Neuronal stem cell (in vitro differentiated cells): ENCODE measurements at regions not wholly inside any gene's neighbourhood (a gene's known extent, or its start where the extent isn't known, plus 50 kb on each side); places are given as distances from the start of the nearest gene placed in this dataset.

ENCODE experiments used
- DNase-seq: peaks from one replicate; pipeline ENCODE4 v3.0.0-alpha.2; 2013; ENCODE audit warnings: low spot score
- H2AFZ ChIP-seq: one replicate; pipeline ENCODE4 v1.6.1; 2013; ENCODE audit warnings: mild to moderate bottlenecking, low read length, inconsistent platforms
- H2AK5ac ChIP-seq: 2 replicates; pipeline ENCODE4 v1.6.1; 2013; ENCODE audit warnings: low read depth, mild to moderate bottlenecking, inconsistent platforms, low read length, moderate library complexity, mixed read lengths
- H2BK120ac ChIP-seq: 2 replicates; pipeline ENCODE4 v1.6.1; 2013; ENCODE audit warnings: low read depth, mild to moderate bottlenecking, inconsistent platforms, low read length, moderate library complexity, mixed read lengths
- H2BK12ac ChIP-seq: one replicate; pipeline ENCODE4 v1.6.1; 2013; ENCODE audit warnings: low read length, inconsistent platforms
- H2BK15ac ChIP-seq: 2 replicates; pipeline ENCODE4 v1.6.1; 2013; ENCODE audit warnings: mild to moderate bottlenecking, low read length, inconsistent platforms, mixed read lengths
- H2BK5ac ChIP-seq: one replicate; pipeline ENCODE4 v1.6.1; 2013; ENCODE audit warnings: inconsistent platforms, mild to moderate bottlenecking, low read length, moderate library complexity
- H3K14ac ChIP-seq: one replicate; pipeline ENCODE4 v1.6.1; 2013; ENCODE audit warnings: low read length, inconsistent platforms
- H3K18ac ChIP-seq: 2 replicates; pipeline ENCODE4 v1.6.1; 2013; ENCODE audit warnings: low read length, inconsistent platforms
- H3K23ac ChIP-seq: 2 replicates; pipeline ENCODE4 v1.6.1; 2013; ENCODE audit warnings: low read depth, mild to moderate bottlenecking, mixed read lengths, low read length, inconsistent platforms; ENCODE audit not compliant: poor library complexity
- H3K27ac ChIP-seq: replicated peaks from 3 replicates; pipeline ENCODE4 v1.5.1; 2013; ENCODE audit warnings: low read length, inconsistent platforms
- H3K27me3 ChIP-seq, 3 experiments: 2 replicates each; pipeline ENCODE4 v1.6.1; 2013; ENCODE audit warnings: low read length in 3 of 3, mild to moderate bottlenecking in 2 of 3, inconsistent platforms in 1 of 3, low read depth in 1 of 3, mixed read lengths in 1 of 3, moderate library complexity in 1 of 3; ENCODE audit not compliant: control insufficient read depth in 3 of 3, insufficient read depth in 3 of 3
- H3K36me3 ChIP-seq, 2 donors: replicated peaks in 1 of 2; 2 replicates each; pipeline ENCODE4 v1.6.1; 2013; ENCODE audit warnings: low read length in 2 of 2; ENCODE audit not compliant: control insufficient read depth in 2 of 2, insufficient read depth in 2 of 2
- H3K4ac ChIP-seq: 2 replicates; pipeline ENCODE4 v1.6.1; 2013; ENCODE audit warnings: inconsistent platforms, mild to moderate bottlenecking, low read length, moderate library complexity
- H3K4me1 ChIP-seq, 2 donors: 1 replicate in 1 of 2; 2 replicates in 1 of 2; pipeline ENCODE4 v1.6.1; 2013; ENCODE audit warnings: low read length in 2 of 2, low read depth in 1 of 2; ENCODE audit not compliant: control insufficient read depth in 2 of 2, insufficient read depth in 1 of 2
- H3K4me2 ChIP-seq: one replicate; pipeline ENCODE4 v1.6.1; 2013; ENCODE audit warnings: mild to moderate bottlenecking, low read length, inconsistent platforms; ENCODE audit not compliant: insufficient read depth, poor library complexity, severe bottlenecking
- H3K4me3 ChIP-seq, 2 donors: 2 replicates each; pipeline ENCODE4 v1.5.1; 2013; ENCODE audit warnings: low read length in 2 of 2, mild to moderate bottlenecking in 2 of 2, inconsistent platforms in 1 of 2, moderate library complexity in 1 of 2
- H3K79me1 ChIP-seq: one replicate; pipeline ENCODE4 v1.6.1; 2013; ENCODE audit warnings: low read depth, mild to moderate bottlenecking, inconsistent platforms, low read length, moderate library complexity
- H3K9ac ChIP-seq: one replicate; pipeline ENCODE4 v1.6.1; 2013; ENCODE audit warnings: mild to moderate bottlenecking, low read depth, low read length, inconsistent platforms; ENCODE audit not compliant: poor library complexity
- H3K9me3 ChIP-seq, 2 donors: replicated peaks in 1 of 2; 2 replicates each; pipeline versions ENCODE3 to v1.6.1; 2013; ENCODE audit warnings: low read length in 2 of 2, mild to moderate bottlenecking in 2 of 2, inconsistent platforms in 1 of 2, low read depth in 1 of 2, mixed read lengths in 1 of 2, moderate library complexity in 1 of 2; ENCODE audit not compliant: control insufficient read depth in 2 of 2, insufficient read depth in 1 of 2
- H4K8ac ChIP-seq: one replicate; pipeline ENCODE4 v1.6.1; 2013; ENCODE audit warnings: low read depth, mild to moderate bottlenecking, inconsistent platforms, low read length, moderate library complexity
- H4K91ac ChIP-seq: one replicate; pipeline ENCODE4 v1.6.1; 2013; ENCODE audit warnings: low read length, low read depth, mild to moderate bottlenecking, inconsistent platforms; ENCODE audit not compliant: poor library complexity
- WGBS, 2 donors: extraction: QIAGEN DNeasy Blood & Tissue Kit; methylation state at CpG; one replicate each; pipeline ENCODE4 v1.1.7; 2013; ENCODE audit warnings: missing lambda C conversion rate in 2 of 2, mixed read lengths in 1 of 2; ENCODE audit not compliant: insufficient read length in 2 of 2, insufficient replicate concordance in 1 of 2; ENCODE audit errors: extremely low coverage in 2 of 2; 5-methylcytosine and 5-hydroxymethylcytosine counted together

DNA sequence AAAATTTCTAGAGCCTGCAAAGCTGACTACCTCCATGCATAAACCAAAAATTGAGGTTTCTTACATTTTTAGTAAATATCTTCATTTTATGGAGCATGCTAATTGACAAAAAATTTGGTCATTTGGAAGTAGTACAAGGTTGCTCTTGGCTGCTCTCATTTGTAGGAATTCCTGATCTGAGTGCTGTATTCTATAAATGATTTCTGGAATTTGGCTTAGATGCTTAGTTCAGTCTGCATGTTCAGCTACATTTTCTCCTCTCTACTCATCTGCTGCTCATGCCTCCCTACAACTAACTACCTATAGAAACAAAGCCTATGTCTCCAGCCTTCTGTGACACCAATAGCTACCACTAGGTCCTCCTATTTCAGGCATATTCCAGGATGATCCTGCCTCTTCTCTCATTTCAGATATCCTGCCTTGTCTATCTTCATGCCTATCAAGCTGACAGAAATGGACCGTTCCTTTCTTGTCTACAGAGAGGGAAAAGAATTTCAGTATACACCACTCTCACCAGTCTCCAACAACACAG is 901.1 kb downstream of the TBL1XR1 start:
- no peak overlapping the region for H2BK15ac ChIP-seq
- H4K91ac ChIP-seq, result no peak overlapping the region
- H3K27me3 ChIP-seq, result no peaks in the 10 kb centered on the region
- peaks cover 0 to 7% of the 10 kb centered on the region in 2 donors for H3K9me3 ChIP-seq
- H3K14ac ChIP-seq, result no peak overlapping the region
- peaks cover 0 to 4% of the 10 kb centered on the region in 2 donors for H3K4me1 ChIP-seq
- H4K8ac ChIP-seq, result no peak overlapping the region
- no peak overlapping the region for H2BK12ac ChIP-seq
- H3K4me3 ChIP-seq, result no peak overlapping the region
- H3K4ac ChIP-seq, result no peak overlapping the region
- no peak overlapping the region for H2BK5ac ChIP-seq
- no peak overlapping the region for H3K18ac ChIP-seq
- whole genome bisulfite sequencing, 2 donors, result no CpG with 5 or more reads among the region's 1 CpG
- no peak overlapping the region for H2AK5ac ChIP-seq
- H3K79me1 ChIP-seq, result no peaks in the 10 kb centered on the region
- no peak overlapping the region for H3K9ac ChIP-seq
- H3K27ac ChIP-seq, result no peak overlapping the region
- H2AFZ ChIP-seq, result no peak overlapping the region
- DNase-seq, result no peak
- no peaks in the 10 kb centered on the region for H3K36me3 ChIP-seq
- no peak overlapping the region for H3K23ac ChIP-seq
- H2BK120ac ChIP-seq, result no peak overlapping the region
- no peak overlapping the region for H3K4me2 ChIP-seq

DNA sequence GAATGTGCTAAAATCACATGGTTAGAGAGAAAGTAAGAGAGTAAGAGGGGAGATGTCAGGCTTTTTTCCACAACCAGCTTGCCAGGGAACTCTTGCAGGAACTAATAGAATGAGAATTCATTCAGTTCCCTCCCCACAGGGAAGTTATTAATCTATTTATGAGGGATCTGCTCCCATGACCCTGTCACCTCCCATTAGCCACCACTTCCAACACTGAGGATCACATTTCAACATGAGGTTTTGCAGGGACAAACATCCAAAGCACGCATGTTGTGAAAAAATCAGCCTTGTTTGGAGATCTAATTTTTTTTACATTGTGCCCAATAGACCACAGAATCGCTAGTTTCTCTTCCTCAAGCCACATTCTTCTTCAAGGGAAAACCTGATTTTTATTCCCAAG is 904.0 kb downstream of the TBL1XR1 start:
- H4K8ac ChIP-seq, result no peak overlapping the region
- no peaks in the 10 kb centered on the region for H3K27me3 ChIP-seq
- no peaks in the 10 kb centered on the region for H3K79me1 ChIP-seq
- no peak overlapping the region for H2BK120ac ChIP-seq
- H3K23ac ChIP-seq, result no peak overlapping the region
- no peak overlapping the region for H3K14ac ChIP-seq
- no peak overlapping the region for H2BK12ac ChIP-seq
- no peak overlapping the region for H3K9ac ChIP-seq
- no peak overlapping the region for H3K18ac ChIP-seq
- H3K4me3 ChIP-seq, result no peak overlapping the region
- H3K36me3 ChIP-seq, result no peaks in the 10 kb centered on the region
- H3K4ac ChIP-seq, result no peak overlapping the region
- no peaks in the 10 kb centered on the region for H3K4me1 ChIP-seq
- H2AK5ac ChIP-seq, result no peak overlapping the region
- H2BK15ac ChIP-seq, result no peak overlapping the region
- H4K91ac ChIP-seq, result no peak overlapping the region
- no peak for DNase-seq
- peaks cover 0 to 7% of the 10 kb centered on the region in 2 donors for H3K9me3 ChIP-seq
- H2AFZ ChIP-seq, result no peak overlapping the region
- no peak overlapping the region for H3K4me2 ChIP-seq
- WGBS, 2 donors, result no CpG with 5 or more reads among the region's 2 CpGs
- H2BK5ac ChIP-seq, result no peak overlapping the region
- no peak overlapping the region for H3K27ac ChIP-seq

DNA sequence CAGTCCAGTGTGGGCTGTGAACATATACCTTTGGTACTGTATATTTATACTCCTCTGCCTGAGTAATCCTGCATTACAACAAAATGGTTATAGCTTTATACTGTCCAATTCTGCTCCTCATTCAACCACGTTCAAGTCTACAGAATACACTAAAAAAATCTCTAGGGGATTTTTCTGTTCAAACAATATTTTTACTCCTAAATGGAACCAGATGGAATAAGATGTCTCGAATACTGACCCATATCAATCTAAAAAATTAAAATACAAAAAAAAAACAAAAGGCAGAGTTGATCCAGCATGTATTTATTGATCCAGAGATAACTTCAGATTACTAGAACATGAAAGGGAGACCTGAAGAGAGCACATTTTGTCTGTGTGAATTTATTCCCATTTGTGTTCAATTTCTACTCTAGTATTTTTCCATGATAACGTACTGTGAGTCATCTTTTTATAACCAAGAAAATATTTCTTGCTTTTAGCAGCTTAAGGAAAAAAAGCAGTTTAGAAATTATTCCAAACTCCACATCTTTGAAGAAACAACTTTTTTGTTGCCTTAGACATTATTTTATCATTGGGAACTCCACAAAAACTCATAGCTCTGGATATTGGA is 910.7 kb downstream of the TBL1XR1 start:
- H3K23ac ChIP-seq, result no peak overlapping the region
- H3K4me2 ChIP-seq, result no peak overlapping the region
- no peak overlapping the region for H2BK120ac ChIP-seq
- no peaks in the 10 kb centered on the region for H3K36me3 ChIP-seq
- H3K4ac ChIP-seq, result no peak overlapping the region
- H3K9me3 ChIP-seq, result peaks cover 0 to 2% of the 10 kb centered on the region in 2 donors
- H2BK15ac ChIP-seq, result no peak overlapping the region
- H3K27ac ChIP-seq, result no peak overlapping the region
- H2BK5ac ChIP-seq, result no peak overlapping the region
- no peak overlapping the region for H3K18ac ChIP-seq
- DNase-seq, result no peak
- H4K91ac ChIP-seq, result no peak overlapping the region
- H2AFZ ChIP-seq, result no peak overlapping the region
- no peak overlapping the region for H3K9ac ChIP-seq
- H3K79me1 ChIP-seq, result no peaks in the 10 kb centered on the region
- no CpG with 5 or more reads among the region's 3 CpGs for WGBS, 2 donors
- no peaks in the 10 kb centered on the region for H3K4me1 ChIP-seq
- H4K8ac ChIP-seq, result no peak overlapping the region
- no peak overlapping the region for H3K4me3 ChIP-seq
- no peak overlapping the region for H2AK5ac ChIP-seq
- H3K14ac ChIP-seq, result no peak overlapping the region
- no peak overlapping the region for H2BK12ac ChIP-seq
- H3K27me3 ChIP-seq, result no peaks in the 10 kb centered on the region

DNA sequence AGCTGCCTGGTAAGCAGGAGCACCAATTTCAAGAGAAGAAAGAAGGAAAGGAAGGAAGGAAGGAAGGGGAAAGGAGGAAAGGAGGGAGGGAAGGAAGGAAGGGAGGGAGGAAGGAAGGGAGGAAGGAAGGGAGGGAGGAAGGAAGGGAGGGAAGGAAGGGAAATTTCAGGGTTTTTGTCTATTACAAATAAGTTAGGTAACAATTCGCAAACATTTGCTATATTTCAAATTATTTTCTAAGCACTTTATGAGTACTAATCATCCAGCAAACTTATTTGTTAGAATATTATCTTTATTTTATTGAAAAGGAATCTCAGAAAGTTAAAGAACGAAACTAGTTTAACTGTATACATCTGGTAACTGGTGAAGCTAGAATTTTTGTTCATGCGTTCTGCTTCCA is 921.7 kb downstream of the TBL1XR1 start:
- no peak overlapping the region for H2BK12ac ChIP-seq
- no peak overlapping the region for H2BK15ac ChIP-seq
- no peaks in the 10 kb centered on the region for H3K79me1 ChIP-seq
- H3K4me3 ChIP-seq, result no peak overlapping the region
- no peak overlapping the region for H2BK5ac ChIP-seq
- H3K36me3 ChIP-seq, result no peaks in the 10 kb centered on the region
- no peak overlapping the region for H2AK5ac ChIP-seq
- no peak overlapping the region for H3K4ac ChIP-seq
- no peak overlapping the region for H4K91ac ChIP-seq
- no peaks in the 10 kb centered on the region for H3K4me1 ChIP-seq
- WGBS, 2 donors, result no CpG with 5 or more reads among the region's 3 CpGs
- no peak overlapping the region for H3K14ac ChIP-seq
- no peak overlapping the region for H3K18ac ChIP-seq
- no peaks in the 10 kb centered on the region for H3K27me3 ChIP-seq
- H3K9me3 ChIP-seq, result no peaks in the 10 kb centered on the region
- peak overlapping the region; percentile 18 for H2AFZ ChIP-seq
- DNase-seq, result no peak
- no peak overlapping the region for H3K4me2 ChIP-seq
- no peak overlapping the region for H2BK120ac ChIP-seq
- H4K8ac ChIP-seq, result no peak overlapping the region
- no peak overlapping the region for H3K27ac ChIP-seq
- H3K9ac ChIP-seq, result no peak overlapping the region
- no peak overlapping the region for H3K23ac ChIP-seq
